ENCODE measurements at regions not wholly inside any gene's neighbourhood (a gene's known extent, or its start where the extent isn't known, plus 50 kb on each side); places are given as distances from the start of the nearest gene placed in this dataset.

DNA sequence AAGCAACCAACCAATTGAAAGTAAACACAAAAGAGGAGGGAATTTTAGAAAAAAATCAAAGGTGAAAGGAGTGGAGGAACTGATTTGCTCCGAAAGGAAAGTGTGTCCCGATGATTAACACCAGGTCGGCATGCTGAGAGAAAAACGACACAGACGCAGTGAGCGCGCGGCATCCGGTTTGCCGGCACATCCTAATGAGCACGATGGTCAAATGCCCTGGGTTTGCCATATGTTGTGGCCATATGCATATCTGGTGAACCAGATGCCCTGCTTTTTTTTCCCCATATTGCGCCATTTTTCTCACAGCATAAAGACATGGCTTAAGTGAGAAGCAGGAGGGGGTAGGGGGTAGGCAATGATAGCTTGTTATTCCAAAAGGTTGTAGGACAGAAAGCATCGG is 626.7 kb downstream of the BCL11A start:
- TF ChIP-seq POLR2A (IDR thresholded peaks at IDR 0.05; ENCODE audit: low read length) = no peak
- no peak for TF ChIP-seq GATA1 (IDR thresholded peaks at IDR 0.05; ENCODE audit: low read depth, low read length)
